GM20000 (cell line): ENCODE measurements at regions not wholly inside any gene's neighbourhood (a gene's known extent, or its start where the extent isn't known, plus 50 kb on each side); places are given as distances from the start of the nearest gene placed in this dataset.

Experiments used
- DNase-seq: peaks from one replicate; pipeline ENCODE4 v3.0.0; 2012; ENCODE audit warnings: low spot score
- TF ChIP-seq, protein P1 (sequence below): IDR thresholded peaks from 2 replicates; pipeline ENCODE4 v1.5.1; 2012; ENCODE audit warnings: mild to moderate bottlenecking, control low read depth; ENCODE audit errors: extremely low read depth, missing control alignments

DNA sequence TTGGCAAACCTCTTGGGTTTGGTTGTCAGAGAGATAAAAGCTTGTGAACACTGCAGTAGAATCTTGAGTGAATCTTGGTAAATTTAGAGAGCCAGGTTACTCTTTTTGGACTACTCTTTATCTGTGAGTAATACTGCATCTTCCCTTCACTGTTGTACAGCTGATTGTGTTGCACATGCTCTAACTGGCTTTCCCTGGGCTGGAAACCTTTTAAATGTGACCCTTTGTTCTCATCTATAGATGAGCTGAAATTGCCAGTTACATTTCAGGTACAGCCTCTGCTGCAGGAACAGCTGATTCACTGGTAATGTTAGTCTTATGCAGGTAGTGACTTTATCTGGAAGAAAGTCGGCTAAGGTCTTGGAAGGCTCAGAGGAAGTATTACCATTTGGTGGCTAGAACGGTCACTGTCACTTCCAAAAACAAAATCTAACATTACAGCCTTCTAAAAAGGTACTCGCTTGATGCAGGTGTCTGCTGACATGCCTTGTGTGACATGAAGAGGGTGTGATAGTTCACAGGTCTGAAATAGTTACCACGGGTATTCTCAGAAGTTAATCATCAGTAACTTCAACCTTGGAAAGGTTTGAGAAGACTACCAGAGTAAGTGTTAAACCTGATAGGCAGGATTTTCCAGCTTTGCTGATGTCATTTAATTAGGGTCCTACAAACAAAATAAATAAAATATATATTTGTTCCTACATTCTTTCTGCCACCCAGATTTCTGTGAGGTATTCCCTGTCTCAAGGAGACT lies 851.1 kb downstream of the SLC4A3 start:
- TF ChIP-seq, protein P1, sequence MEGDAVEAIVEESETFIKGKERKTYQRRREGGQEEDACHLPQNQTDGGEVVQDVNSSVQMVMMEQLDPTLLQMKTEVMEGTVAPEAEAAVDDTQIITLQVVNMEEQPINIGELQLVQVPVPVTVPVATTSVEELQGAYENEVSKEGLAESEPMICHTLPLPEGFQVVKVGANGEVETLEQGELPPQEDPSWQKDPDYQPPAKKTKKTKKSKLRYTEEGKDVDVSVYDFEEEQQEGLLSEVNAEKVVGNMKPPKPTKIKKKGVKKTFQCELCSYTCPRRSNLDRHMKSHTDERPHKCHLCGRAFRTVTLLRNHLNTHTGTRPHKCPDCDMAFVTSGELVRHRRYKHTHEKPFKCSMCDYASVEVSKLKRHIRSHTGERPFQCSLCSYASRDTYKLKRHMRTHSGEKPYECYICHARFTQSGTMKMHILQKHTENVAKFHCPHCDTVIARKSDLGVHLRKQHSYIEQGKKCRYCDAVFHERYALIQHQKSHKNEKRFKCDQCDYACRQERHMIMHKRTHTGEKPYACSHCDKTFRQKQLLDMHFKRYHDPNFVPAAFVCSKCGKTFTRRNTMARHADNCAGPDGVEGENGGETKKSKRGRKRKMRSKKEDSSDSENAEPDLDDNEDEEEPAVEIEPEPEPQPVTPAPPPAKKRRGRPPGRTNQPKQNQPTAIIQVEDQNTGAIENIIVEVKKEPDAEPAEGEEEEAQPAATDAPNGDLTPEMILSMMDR, result no peak
- DNase-seq, result no peak

DNA sequence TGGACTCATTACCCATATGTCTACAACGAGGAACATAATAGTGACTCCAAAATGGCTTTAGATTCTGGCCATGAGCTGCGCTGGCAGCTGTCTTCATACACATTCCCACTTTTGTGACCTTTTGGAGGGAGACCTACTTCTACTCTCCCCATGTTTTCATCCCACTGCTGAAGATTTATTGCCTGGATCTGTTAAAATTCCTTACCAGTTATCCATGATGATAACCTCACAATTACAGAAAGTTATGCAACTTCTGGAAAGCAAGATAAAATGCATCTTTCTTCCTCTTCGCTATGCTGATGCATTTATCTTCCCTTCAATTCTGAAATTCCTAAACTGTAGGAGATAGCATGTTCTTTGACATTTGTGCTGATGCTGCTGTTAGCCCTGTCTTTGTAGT lies 855.3 kb downstream of the SLC4A3 start:
- DNase-seq, result no peak
- TF ChIP-seq, protein P1, result no peak

DNA sequence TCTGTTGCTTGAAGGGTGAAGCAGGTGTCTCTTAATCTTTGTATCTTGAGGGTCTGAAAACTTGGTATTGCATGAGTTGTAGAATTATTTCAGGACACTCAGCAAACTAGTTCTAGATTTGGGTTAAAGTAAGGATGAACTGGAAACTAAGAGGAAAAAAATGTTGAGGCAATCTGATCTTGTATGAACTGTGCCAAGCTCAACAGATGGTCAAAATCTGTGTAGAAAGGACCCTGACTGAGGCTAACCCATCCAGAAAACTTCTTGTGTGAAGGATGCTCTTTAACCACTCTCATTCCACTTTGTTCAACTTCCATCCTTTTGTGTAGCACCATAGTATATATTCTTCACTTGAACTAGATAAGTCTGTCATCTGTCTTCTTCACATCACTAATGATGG lies 861.7 kb downstream of the SLC4A3 start:
- TF ChIP-seq, protein P1, result no peak
- DNase-seq, result no peak

DNA sequence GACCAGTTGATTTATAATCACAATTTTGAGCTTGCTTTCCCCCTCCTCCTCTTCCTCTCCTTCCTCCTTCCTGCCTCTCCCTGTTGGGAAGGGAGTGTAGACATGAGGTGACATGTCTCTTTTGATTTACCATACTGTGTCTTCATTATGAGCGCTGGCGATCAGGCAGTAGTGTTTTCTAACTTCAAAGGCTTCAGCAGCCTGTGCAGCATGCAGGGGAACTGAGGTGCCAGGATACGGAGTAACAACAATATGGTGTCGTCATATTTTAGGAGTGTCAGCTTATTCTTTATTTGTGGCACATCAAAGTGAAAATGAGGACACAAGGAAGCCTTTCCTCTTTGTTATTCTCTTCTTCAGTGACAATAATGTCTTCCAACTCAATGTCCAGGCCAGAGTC lies 864.2 kb downstream of the SLC4A3 start:
- no peak for DNase-seq
- TF ChIP-seq, protein P1, result no peak

DNA sequence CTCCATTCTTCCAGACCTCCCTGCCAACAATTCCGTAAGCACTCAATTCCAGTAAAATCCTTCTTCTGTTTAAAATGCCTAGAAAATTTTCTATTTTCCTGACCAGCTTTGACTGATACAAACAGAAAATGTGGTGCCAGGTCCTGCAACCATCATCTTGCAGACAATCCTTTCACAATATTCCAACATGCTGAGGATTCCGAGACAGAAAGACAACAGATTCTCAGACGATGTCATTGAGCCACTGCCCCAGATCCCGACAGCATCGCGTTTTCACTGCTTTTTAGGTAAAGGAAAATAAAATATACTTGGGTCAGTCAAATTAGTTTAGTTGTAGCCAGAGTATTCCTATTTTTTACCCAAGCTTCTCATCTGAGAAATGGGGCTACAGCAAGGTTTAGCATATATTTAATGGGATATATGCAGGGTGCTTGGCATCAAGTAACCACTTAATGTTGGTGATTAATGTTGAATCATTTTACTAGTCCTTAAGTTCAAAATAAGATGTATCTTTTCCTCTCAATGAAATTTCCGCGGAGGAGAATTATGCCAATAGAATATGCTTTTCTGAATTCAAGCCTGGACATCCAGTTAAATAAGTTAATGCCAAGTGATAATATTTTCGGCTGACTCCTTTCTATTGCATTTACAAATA lies 866.6 kb downstream of the SLC4A3 start:
- TF ChIP-seq, protein P1, result no peak
- DNase-seq, result no peak

DNA sequence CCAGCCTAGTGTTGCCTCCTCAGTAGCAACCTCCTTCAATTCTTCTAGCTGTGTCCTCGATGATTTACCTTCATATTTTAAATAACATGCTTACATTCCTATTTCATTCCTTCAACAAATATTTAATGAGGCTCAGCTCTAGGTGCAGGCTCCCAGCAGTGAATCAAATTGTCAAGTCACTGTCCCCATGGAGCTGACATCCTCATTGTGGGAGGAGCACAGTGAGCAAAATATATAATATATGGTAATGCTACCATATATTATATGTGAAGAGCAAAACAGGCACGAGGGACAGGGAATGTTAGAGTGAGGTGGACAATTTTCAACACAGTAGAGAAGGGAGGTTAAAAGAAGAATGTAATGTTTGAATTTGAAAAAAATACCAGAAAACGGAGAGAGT lies 869.1 kb downstream of the SLC4A3 start:
- DNase-seq, result no peak
- TF ChIP-seq, protein P1, result no peak

DNA sequence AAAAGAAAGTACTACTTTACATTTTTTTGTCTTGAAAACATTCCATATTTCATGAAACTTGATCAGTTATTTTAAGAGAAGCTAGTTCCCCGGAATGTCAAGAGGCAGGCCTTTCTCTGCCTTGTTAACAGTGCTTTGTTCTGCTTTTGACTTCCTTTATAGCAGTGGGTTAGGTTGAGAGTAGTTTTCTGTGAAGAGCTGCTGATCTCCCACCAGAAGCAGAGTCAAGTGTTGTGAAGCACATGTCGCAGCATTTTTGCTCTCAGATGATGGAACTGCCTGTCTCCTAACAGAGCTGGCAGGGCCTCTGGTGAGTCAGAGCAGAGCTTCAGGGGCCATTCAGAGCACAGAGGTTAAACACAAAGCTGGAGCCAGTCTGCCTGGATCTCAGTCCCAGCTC lies 871.8 kb downstream of the SLC4A3 start:
- TF ChIP-seq, protein P1, result no peak
- DNase-seq, result no peak
